Fibroblast of lung (primary cell): ENCODE measurements at regions not wholly inside any gene's neighbourhood (a gene's known extent, or its start where the extent isn't known, plus 50 kb on each side); places are given as distances from the start of the nearest gene placed in this dataset.

Experiments used
- CTCF ChIP-seq, 2 donors: IDR thresholded peaks in 1 of 2; conservative IDR thresholded peaks in 1 of 2; 1 replicate in 1 of 2; 2 replicates in 1 of 2; pipeline ENCODE4 v1.5.1; 2011 to 2012; ENCODE audit warnings: low read length in 2 of 2, control low read depth in 1 of 2, inconsistent platforms in 1 of 2, low read depth in 1 of 2, mild to moderate bottlenecking in 1 of 2
- EZH2 ChIP-seq: IDR thresholded peaks from 2 replicates; pipeline ENCODE4 v1.5.1; 2012; ENCODE audit warnings: low read length, control low read depth, mild to moderate bottlenecking; ENCODE audit errors: missing control alignments

GRCh38 chr22:22087854-22088657 is 105.5 kb upstream of the TOP3B start:
- no peak for TF ChIP-seq CTCF (conservative IDR thresholded peaks at IDR 0.05 in 1 of 2, IDR thresholded peaks at IDR 0.05 in 1 of 2; ENCODE audit: low read depth in 1 of 2, low read length in 2 of 2)
- no peak for TF ChIP-seq EZH2
